ENCODE measurements at regions not wholly inside any gene's neighbourhood (a gene's known extent, or its start where the extent isn't known, plus 50 kb on each side); places are given as distances from the start of the nearest gene placed in this dataset.

GRCh38 chr7:153383781-153384180 lies 624.2 kb downstream of the ACTR3B start (continued):
- TF ChIP-seq, protein P1, sequence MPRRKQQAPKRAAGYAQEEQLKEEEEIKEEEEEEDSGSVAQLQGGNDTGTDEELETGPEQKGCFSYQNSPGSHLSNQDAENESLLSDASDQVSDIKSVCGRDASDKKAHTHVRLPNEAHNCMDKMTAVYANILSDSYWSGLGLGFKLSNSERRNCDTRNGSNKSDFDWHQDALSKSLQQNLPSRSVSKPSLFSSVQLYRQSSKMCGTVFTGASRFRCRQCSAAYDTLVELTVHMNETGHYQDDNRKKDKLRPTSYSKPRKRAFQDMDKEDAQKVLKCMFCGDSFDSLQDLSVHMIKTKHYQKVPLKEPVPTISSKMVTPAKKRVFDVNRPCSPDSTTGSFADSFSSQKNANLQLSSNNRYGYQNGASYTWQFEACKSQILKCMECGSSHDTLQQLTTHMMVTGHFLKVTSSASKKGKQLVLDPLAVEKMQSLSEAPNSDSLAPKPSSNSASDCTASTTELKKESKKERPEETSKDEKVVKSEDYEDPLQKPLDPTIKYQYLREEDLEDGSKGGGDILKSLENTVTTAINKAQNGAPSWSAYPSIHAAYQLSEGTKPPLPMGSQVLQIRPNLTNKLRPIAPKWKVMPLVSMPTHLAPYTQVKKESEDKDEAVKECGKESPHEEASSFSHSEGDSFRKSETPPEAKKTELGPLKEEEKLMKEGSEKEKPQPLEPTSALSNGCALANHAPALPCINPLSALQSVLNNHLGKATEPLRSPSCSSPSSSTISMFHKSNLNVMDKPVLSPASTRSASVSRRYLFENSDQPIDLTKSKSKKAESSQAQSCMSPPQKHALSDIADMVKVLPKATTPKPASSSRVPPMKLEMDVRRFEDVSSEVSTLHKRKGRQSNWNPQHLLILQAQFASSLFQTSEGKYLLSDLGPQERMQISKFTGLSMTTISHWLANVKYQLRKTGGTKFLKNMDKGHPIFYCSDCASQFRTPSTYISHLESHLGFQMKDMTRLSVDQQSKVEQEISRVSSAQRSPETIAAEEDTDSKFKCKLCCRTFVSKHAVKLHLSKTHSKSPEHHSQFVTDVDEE (CRISPR knock-in tag; IDR thresholded peaks at IDR 0.05) = no peak
- TF ChIP-seq TCF4 (CRISPR knock-in tag; IDR thresholded peaks at IDR 0.05; ENCODE audit: borderline replicate concordance) (no peak), ZNF70 (CRISPR knock-in tag; IDR thresholded peaks at IDR 0.05) (no peak), CSDC2 (CRISPR knock-in tag; IDR thresholded peaks at IDR 0.05) (no peak), ARNTL (CRISPR knock-in tag; IDR thresholded peaks at IDR 0.05; ENCODE audit: borderline replicate concordance, low read depth) (no peak), ESRRG (CRISPR knock-in tag; IDR thresholded peaks at IDR 0.05) (no peak), ZNF565 (CRISPR knock-in tag; conservative IDR thresholded peaks at IDR 0.05; ENCODE audit: low read depth) (no peak), ISL1 (CRISPR knock-in tag; IDR thresholded peaks at IDR 0.05) (no peak), ZNF8 (CRISPR knock-in tag; IDR thresholded peaks at IDR 0.05) (no peak), ZFP30 (CRISPR knock-in tag; IDR thresholded peaks at IDR 0.05) (no peak)

- TF ChIP-seq ZNF70 (CRISPR knock-in tag; IDR thresholded peaks at IDR 0.05) (no peak), CSRNP3 (CRISPR knock-in tag; IDR thresholded peaks at IDR 0.05) (no peak)
- no peak for ATAC-seq
These were observed 626.0 kb downstream of the ACTR3B start for GRCh38 chr7:153385502-153385901.

DNA sequence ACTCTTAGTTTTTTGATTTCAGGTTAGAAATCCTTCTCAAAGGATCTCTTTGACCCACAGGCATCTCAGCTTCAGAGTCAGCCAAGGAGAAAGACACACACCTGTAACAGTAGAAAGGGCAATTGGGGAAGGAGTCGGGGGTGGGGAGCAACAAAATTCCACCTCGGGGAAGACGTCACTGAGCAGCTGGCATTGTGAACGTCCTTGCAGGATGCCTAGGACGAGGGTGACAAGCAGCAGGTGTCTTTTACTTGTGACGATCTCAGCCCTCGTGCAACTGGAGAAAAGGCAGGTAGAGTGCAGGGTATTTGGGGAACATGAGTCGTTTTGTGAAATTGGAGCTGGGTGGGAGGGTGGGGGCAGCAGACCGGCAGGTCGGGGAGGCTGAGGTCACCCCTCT lies 627.0 kb downstream of the ACTR3B start:
- no peak for TF ChIP-seq BACH2 (CRISPR knock-in tag; IDR thresholded peaks at IDR 0.05; ENCODE audit: borderline replicate concordance)
- no peak for TF ChIP-seq RARB (CRISPR knock-in tag; IDR thresholded peaks at IDR 0.05)
- no peak for TF ChIP-seq ZNF70 (CRISPR knock-in tag; IDR thresholded peaks at IDR 0.05)
- no peak for ATAC-seq

DNA sequence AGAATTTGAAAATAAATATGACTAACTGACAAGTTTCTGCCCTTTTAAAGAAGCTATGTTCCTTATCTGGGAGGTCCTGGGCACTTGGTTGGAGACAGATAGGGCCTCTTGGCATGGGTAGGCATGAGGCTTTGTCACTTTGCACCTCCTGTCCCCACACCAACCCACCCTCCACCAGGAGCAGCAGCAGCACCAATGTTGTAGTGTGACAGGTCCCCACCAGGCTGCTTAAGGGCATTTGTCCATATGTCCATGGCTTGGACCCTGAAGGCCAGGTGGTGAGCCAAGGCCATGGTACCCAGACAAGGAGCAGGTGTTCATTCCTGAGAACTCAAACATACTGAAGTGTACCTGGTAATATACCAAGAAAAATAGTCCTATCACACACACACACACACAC lies 629.1 kb downstream of the ACTR3B start:
- no peak for ATAC-seq
- TF ChIP-seq BACH2 (CRISPR knock-in tag; IDR thresholded peaks at IDR 0.05; ENCODE audit: borderline replicate concordance) = no peak
- TF ChIP-seq ZNF565 (CRISPR knock-in tag; conservative IDR thresholded peaks at IDR 0.05; ENCODE audit: low read depth) = no peak
- TF ChIP-seq TCF4 (CRISPR knock-in tag; IDR thresholded peaks at IDR 0.05; ENCODE audit: borderline replicate concordance) = no peak
- TF ChIP-seq POU6F1 (CRISPR knock-in tag; IDR thresholded peaks at IDR 0.05; ENCODE audit: borderline replicate concordance, low read depth) = no peak
- no peak for TF ChIP-seq ZFP3 (CRISPR knock-in tag; IDR thresholded peaks at IDR 0.05)
- no peak for TF ChIP-seq TOX (CRISPR knock-in tag; IDR thresholded peaks at IDR 0.05; ENCODE audit: borderline replicate concordance)
- TF ChIP-seq CSDC2 (CRISPR knock-in tag; IDR thresholded peaks at IDR 0.05) = no peak
- TF ChIP-seq ISL1 (CRISPR knock-in tag; IDR thresholded peaks at IDR 0.05) = no peak
- TF ChIP-seq PPARA (CRISPR knock-in tag; IDR thresholded peaks at IDR 0.05; ENCODE audit: borderline replicate concordance) = no peak
- TF ChIP-seq RARB (CRISPR knock-in tag; IDR thresholded peaks at IDR 0.05) = no peak

DNA sequence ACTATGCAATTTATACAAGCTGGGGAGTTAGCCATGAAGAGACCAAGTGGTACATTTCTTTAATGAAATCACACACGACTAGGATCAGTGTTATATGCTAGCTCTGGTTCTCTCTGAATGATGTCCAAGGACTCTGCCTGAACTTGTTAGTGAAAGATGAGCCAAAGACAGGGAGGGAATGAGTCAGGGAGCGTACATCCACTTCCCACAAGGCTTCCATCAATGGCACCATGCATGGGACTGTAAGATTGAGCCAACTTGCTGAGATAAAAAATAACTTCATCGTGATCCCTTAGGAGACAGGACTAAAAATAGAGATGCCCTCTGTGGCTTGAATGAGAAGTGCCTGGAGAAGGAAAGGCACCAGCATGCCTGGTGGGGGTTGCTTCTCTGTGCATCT lies 629.7 kb downstream of the ACTR3B start:
- no peak for ATAC-seq
- TF ChIP-seq TCF4 (CRISPR knock-in tag; IDR thresholded peaks at IDR 0.05; ENCODE audit: borderline replicate concordance) (no peak), TOX (CRISPR knock-in tag; IDR thresholded peaks at IDR 0.05; ENCODE audit: borderline replicate concordance) (no peak), ZNF8 (CRISPR knock-in tag; IDR thresholded peaks at IDR 0.05) (no peak), RARB (CRISPR knock-in tag; IDR thresholded peaks at IDR 0.05) (no peak), ESRRG (CRISPR knock-in tag; IDR thresholded peaks at IDR 0.05) (no peak), CSRNP3 (CRISPR knock-in tag; IDR thresholded peaks at IDR 0.05) (no peak), POU6F1 (CRISPR knock-in tag; IDR thresholded peaks at IDR 0.05; ENCODE audit: borderline replicate concordance, low read depth) (no peak), ZFP3 (CRISPR knock-in tag; IDR thresholded peaks at IDR 0.05) (no peak), SNAI2 (CRISPR knock-in tag; IDR thresholded peaks at IDR 0.05) (no peak), ISL1 (CRISPR knock-in tag; IDR thresholded peaks at IDR 0.05) (no peak), GLIS3 (CRISPR knock-in tag; IDR thresholded peaks at IDR 0.05) (no peak), ARNTL (CRISPR knock-in tag; IDR thresholded peaks at IDR 0.05; ENCODE audit: borderline replicate concordance, low read depth) (no peak)
- TF ChIP-seq, protein P2, sequence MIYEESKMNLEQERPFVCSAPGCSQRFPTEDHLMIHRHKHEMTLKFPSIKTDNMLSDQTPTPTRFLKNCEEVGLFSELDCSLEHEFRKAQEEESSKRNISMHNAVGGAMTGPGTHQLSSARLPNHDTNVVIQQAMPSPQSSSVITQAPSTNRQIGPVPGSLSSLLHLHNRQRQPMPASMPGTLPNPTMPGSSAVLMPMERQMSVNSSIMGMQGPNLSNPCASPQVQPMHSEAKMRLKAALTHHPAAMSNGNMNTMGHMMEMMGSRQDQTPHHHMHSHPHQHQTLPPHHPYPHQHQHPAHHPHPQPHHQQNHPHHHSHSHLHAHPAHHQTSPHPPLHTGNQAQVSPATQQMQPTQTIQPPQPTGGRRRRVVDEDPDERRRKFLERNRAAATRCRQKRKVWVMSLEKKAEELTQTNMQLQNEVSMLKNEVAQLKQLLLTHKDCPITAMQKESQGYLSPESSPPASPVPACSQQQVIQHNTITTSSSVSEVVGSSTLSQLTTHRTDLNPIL (CRISPR knock-in tag; IDR thresholded peaks at IDR 0.05; ENCODE audit: low read depth) = no peak
- TF ChIP-seq, protein P3, sequence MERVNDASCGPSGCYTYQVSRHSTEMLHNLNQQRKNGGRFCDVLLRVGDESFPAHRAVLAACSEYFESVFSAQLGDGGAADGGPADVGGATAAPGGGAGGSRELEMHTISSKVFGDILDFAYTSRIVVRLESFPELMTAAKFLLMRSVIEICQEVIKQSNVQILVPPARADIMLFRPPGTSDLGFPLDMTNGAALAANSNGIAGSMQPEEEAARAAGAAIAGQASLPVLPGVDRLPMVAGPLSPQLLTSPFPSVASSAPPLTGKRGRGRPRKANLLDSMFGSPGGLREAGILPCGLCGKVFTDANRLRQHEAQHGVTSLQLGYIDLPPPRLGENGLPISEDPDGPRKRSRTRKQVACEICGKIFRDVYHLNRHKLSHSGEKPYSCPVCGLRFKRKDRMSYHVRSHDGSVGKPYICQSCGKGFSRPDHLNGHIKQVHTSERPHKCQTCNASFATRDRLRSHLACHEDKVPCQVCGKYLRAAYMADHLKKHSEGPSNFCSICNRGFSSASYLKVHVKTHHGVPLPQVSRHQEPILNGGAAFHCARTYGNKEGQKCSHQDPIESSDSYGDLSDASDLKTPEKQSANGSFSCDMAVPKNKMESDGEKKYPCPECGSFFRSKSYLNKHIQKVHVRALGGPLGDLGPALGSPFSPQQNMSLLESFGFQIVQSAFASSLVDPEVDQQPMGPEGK (CRISPR knock-in tag; IDR thresholded peaks at IDR 0.05; ENCODE audit: borderline replicate concordance) = no peak

All from SK-N-SH treated with all-trans-retinoic acid at 6 μM for 48 hours (cell line).